Embryonic facial prominence (tissue), 1 donor: ENCODE measurements at regions not wholly inside any gene's neighbourhood (a gene's known extent, or its start where the extent isn't known, plus 50 kb on each side); places are given as distances from the start of the nearest gene placed in this dataset.
A peak's percentile ranks its signal among the peaks of the same experiment; 100 is the strongest.
"Not testable (repeated sequence)": the region's sequence is repeated elsewhere in the genome, so short reads cannot be mapped to it uniquely, and the experiment has no call there.

Source experiments
- DNase-seq: peaks from one replicate; pipeline ENCODE4 v3.0.0-alpha.2; 2016; ENCODE audit errors: extremely low spot score

GRCh38 chr5:38607396-38607795 is 51.0 kb upstream of the LIFR start:
- no peak for DNase-seq

GRCh38 chr5:38607930-38608564 is 51.6 kb upstream of the LIFR start:
- no peak for DNase-seq

DNA sequence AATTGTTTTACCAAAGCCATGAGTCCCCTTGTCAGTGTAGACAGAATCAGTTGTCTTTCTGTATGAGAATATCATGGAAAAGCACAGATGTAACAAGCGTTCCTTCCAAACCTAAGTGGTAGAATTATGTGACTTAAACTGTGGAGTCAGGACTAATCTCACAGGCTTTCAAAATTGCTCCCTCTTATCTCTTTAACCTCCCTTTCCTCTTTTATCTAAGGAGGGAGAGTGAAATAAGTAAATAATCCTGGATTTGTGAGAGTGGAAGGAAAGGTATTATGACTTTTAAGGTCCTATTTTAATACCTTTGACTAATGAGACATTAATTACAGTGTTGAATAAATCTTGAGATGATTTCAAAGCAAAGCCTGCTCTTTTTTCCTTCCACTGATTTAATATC is 52.4 kb upstream of the LIFR start:
- no peak for DNase-seq

- no peak for DNase-seq
These were observed 56.4 kb upstream of the LIFR start for GRCh38 chr5:38612851-38613250.

GRCh38 chr5:38613490-38613889 is 57.0 kb upstream of the LIFR start:
- DNase-seq, result no peak

DNA sequence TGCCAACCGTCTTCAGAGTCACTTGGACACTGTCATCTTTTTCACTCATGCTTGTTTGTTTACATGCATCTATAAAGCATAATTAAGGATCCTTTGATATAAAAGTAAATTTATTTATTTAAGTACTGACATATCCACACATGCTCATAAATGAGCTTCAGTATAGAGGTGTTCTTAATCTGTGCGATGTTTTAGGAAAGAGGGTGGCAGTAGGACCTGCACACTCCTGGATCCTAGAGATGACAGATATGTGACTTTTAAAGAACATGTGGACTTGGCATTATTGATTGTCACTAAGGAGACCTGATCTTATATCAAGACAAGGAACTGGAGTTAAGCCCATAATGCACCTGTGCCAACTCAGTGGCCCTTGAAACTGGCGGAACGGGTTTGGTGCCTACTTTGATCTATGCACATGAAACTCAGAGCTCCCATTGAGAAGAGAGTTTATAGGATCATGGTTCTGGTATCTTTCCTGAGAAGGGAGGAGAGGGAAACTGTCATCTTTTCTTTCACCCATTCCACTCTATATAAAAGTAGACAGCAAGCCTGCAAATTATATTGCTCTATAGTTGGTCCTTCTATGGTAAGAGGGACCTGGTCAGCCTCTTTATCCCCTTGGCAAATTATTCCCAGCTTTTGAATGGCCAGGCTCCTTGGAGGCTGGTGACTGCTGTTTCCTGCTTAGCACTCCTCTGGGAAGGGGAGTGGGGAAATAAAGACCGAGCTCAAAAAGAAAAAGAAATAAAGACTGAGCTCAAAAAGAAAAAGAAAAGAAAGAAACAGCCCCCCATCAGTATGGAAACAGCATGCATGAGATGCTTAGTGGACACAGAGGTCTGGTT is 57.8 kb upstream of the LIFR start:
- no peak for DNase-seq

- DNase-seq, result no peak
These were observed 58.6 kb upstream of the LIFR start for GRCh38 chr5:38615042-38615441.

DNA sequence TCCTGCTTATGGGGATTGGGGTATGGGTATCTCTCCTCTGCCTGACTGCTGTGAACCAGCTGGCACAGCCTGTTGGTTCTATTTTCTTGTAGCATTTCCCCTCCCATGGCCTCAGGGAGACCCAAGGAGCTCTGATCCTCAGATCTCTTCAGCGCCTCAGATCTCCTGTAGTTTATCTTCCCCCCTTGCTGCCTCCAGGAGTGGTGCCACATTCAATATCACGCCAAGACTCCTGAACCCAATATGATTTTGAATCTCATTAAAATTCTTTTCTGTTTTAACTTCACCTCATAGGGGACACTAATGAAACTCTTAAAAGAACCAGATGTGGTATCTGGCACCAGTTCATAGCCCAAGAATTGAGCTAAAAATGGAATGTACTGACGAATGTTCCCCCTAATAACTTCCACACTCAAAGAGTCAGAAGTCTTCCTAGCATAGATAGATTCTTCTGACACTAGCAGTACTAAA is 59.6 kb upstream of the LIFR start:
- DNase-seq, result peak; percentile 65

DNA sequence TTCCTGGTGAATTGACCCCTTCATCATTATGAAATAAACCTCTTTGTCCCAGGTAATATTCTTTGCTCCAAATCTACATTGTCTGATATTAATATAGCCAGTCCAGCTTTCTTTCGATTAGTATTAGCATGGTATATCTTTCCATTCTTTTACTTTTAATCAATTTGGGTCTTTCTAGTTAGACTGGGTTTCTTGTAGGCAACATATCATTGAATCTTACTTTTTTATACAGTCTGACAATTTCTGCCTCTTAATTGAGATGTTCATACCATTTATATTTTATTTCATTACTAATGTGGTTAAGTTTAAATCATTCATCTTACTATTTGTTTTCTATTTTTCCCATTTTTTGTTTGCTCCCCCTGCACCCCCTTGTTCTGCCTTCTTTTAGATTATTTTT is 61.7 kb upstream of the LIFR start:
- no peak for DNase-seq

GRCh38 chr5:38621331-38621730 is 64.9 kb upstream of the LIFR start:
- no peak for DNase-seq

- DNase-seq, result no peak
These were observed 65.5 kb upstream of the LIFR start for GRCh38 chr5:38621840-38622437.

- DNase-seq, result no peak
These were observed 66.3 kb upstream of the LIFR start for GRCh38 chr5:38622723-38623129.

DNA sequence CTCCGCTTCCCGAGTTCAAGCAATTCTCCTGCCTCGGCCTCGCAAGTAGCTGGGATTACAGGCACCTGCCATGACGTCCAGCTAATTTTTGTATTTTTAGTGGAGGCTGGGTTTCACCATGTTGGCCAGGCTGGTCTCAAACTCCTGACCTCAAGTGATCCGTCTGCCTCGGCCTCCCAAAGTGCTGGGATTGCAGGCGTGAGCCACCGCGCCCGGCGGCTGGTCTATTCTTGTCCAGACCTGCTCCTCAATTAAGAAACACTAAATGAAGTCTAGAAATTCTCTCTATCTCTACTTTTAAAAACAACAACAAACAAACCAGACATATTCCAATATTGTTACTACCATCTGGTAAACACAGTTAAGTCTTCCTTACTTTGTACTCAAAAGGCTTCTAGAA is 68.1 kb upstream of the LIFR start:
- DNase-seq, result not testable (repeated sequence)

GRCh38 chr5:38631376-38631775 is 74.9 kb upstream of the LIFR start:
- DNase-seq, result not testable (repeated sequence)

DNA sequence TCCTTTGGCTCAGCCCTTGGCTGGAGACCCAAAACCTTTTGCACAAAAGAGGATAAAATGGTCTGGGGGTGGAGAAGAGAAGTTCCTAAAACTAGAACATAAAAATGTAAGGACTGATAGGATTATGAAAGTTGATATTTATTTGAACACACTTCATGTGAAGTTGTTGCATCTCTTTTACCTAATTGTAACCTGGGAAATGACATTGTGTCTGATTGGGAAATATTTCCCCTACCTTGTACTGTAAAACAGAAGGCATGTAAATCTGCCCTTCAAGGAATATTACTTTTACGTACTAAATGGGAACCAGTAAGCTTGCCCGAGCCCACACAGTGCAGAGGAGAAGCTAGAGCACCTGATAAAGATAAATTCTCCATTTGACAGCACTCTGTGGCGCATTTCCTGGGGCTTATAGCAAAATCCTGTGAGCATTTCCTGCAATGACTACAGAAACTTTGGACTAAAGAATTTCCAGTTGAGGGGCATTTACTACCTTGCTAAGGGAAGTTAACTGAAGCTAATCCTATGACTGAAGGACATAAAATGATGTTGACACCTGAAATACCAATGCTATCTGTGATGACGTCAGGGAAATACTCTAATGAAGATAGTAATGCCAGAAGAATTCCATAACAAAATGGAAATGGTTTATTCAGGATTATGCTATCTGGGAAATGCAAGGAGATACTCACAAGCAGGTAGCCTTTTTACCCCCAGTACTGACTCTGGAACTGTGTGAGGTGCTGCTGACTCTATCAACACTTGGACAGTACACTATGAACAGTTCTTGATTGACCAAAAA is 78.3 kb upstream of the LIFR start:
- no peak for DNase-seq

DNA sequence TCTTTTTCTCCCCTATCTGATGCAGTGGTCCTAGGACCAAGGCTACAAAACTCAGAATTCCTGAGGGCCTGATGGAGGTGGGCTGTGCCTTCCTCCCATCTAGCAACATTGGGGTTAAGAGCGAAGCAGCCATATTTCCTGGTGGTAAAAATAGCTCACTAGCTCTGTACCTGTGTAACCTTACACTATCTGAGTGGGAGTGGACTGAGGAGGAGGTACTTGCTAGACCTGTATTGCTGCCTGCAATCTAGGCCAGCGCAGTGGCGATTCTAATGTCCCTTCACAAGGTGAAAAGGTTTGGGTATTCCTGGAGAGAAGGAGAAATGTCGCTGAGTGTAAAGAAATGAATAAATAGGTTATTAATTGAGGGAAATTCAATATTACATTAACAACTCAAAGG is 80.2 kb upstream of the LIFR start:
- no peak for DNase-seq

- no peak for DNase-seq
These were observed 82.2 kb upstream of the LIFR start for GRCh38 chr5:38638656-38639055.

GRCh38 chr5:38639377-38640358 is 83.2 kb upstream of the LIFR start:
- DNase-seq, result no peak

DNA sequence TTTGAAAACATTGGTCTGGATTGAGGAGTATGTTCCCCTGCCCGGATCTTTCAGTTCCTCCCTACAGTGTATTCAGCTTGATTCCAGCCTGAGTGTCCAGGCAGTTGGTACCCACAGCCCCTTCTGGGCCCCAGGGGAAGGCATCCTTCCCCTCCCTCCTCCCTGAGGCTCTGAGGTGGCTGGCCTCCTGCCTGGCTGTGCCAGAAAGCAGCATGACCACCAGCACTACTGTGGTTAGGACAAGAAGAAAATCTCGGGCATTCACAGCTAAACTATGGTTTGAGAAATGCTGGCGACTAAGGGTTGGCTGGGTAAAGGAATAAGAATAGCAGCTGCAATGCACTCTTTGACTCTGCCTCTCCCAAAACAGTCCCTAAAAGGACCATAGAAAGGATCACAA is 84.6 kb upstream of the LIFR start:
- DNase-seq, result no peak

DNA sequence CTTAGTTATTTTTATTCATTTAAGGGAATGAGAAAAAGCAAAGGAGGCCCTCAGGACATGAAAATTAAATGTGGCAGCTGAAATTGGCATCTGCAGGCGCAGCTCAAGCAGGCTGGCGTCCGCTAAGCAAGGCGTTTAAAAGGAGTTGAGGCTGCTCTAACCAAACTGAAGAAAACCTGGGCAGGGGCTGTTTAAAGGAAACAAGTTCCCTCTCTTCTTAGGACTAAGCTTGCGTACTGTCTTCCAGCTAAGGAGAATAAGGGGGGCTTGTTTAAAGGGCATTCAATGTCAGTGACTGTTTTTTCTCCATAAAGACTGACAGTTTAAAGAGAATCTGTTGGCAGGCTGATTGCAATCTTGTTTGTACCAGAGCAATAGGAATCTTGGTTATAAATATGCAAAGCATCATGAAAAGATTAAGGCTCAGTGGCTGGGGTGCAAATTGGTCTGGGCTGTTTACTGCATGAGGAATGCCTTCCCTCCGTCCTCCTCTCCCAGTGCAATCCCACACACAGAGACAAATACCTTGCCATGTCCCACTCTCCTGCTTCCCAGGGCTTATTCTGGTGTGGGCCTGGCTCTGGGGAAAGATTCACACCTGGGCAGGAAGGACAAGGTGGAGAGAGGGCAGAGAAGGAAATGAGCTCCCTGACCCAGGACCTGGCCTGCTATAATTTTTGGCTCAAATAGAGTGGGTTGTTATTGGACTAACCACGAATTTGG is 85.9 kb upstream of the LIFR start:
- no peak for DNase-seq
